Trophoblast cell (in vitro differentiated cells and primary cell): ENCODE measurements at regions not wholly inside any gene's neighbourhood (a gene's known extent, or its start where the extent isn't known, plus 50 kb on each side); places are given as distances from the start of the nearest gene placed in this dataset.

ENCODE experiments used
- DNase-seq, 2 donors: peaks; one replicate each; pipeline ENCODE4 v3.0.0-alpha.2; 2016
- H2AFZ ChIP-seq: 2 replicates; pipeline ENCODE4 v1.6.1; 2013; ENCODE audit warnings: low read length, moderate library complexity, mild to moderate bottlenecking; ENCODE audit not compliant: insufficient read depth, poor library complexity
- H2AK5ac ChIP-seq: 2 replicates; pipeline ENCODE4 v1.6.1; 2013; ENCODE audit warnings: mild to moderate bottlenecking, low read length
- H2BK120ac ChIP-seq: 2 replicates; pipeline ENCODE4 v1.6.1; 2013; ENCODE audit warnings: low read length, mild to moderate bottlenecking, moderate library complexity; ENCODE audit not compliant: insufficient read depth, poor library complexity
- H2BK12ac ChIP-seq: 2 replicates; pipeline ENCODE4 v1.6.1; 2013; ENCODE audit warnings: mild to moderate bottlenecking, low read length, moderate library complexity
- H2BK5ac ChIP-seq: 2 replicates; pipeline ENCODE4 v1.6.1; 2013; ENCODE audit warnings: low read length, low read depth, moderate library complexity, mild to moderate bottlenecking; ENCODE audit not compliant: poor library complexity
- H3K14ac ChIP-seq: 2 replicates; pipeline ENCODE4 v1.6.1; 2013; ENCODE audit warnings: mild to moderate bottlenecking, low read length
- H3K18ac ChIP-seq: 2 replicates; pipeline ENCODE4 v1.6.1; 2013; ENCODE audit warnings: mild to moderate bottlenecking, low read length
- H3K23ac ChIP-seq: 2 replicates; pipeline ENCODE4 v1.6.1; 2013; ENCODE audit warnings: low read length
- H3K27ac ChIP-seq: 2 replicates; pipeline ENCODE4 v1.5.1; 2013; ENCODE audit warnings: low read depth, mild to moderate bottlenecking, inconsistent platforms, low read length, moderate library complexity
- H3K27me3 ChIP-seq: 2 replicates; pipeline ENCODE4 v1.6.1; 2013; ENCODE audit warnings: inconsistent platforms, mild to moderate bottlenecking, low read length, moderate library complexity; ENCODE audit not compliant: insufficient read depth
- H3K36me3 ChIP-seq, 2 experiments: 1 replicate in 1 of 2; 2 replicates in 1 of 2; pipeline ENCODE4 v1.6.1; 2013; ENCODE audit warnings: low read length in 2 of 2, mild to moderate bottlenecking in 2 of 2, moderate library complexity in 1 of 2; ENCODE audit not compliant: insufficient read depth in 2 of 2, control insufficient read depth in 1 of 2
- H3K4ac ChIP-seq: 2 replicates; pipeline ENCODE4 v1.6.1; 2013; ENCODE audit warnings: low read depth, mild to moderate bottlenecking, low read length, moderate library complexity
- H3K4me1 ChIP-seq, 2 experiments: 1 replicate in 1 of 2; 2 replicates in 1 of 2; pipeline ENCODE4 v1.6.1; 2013; ENCODE audit warnings: low read length in 2 of 2, mild to moderate bottlenecking in 2 of 2, moderate library complexity in 1 of 2; ENCODE audit not compliant: insufficient read depth in 2 of 2, control insufficient read depth in 1 of 2
- H3K4me2 ChIP-seq: 2 replicates; pipeline ENCODE4 v1.6.1; 2013; ENCODE audit warnings: inconsistent platforms, mild to moderate bottlenecking, low read length, moderate library complexity
- H3K4me3 ChIP-seq: 2 replicates; pipeline ENCODE4 v1.5.1; 2013; ENCODE audit warnings: mild to moderate bottlenecking, low read depth, low read length, inconsistent platforms
- H3K79me1 ChIP-seq: one replicate; pipeline ENCODE4 v1.6.1; 2013; ENCODE audit warnings: low read length
- H3K79me2 ChIP-seq: 2 replicates; pipeline ENCODE4 v1.6.1; 2013; ENCODE audit warnings: low read length, mild to moderate bottlenecking; ENCODE audit not compliant: control insufficient read depth, insufficient read depth, poor library complexity
- H3K9ac ChIP-seq: 2 replicates; pipeline ENCODE4 v1.6.1; 2013; ENCODE audit warnings: mild to moderate bottlenecking, low read length
- H3K9me3 ChIP-seq: 2 replicates; pipeline ENCODE4 v1.6.1; 2013; ENCODE audit warnings: low read depth, mild to moderate bottlenecking, control low read depth, inconsistent platforms, low read length; ENCODE audit not compliant: insufficient read depth
- H4K12ac ChIP-seq: 2 replicates; pipeline ENCODE4 v1.6.1; 2013; ENCODE audit warnings: low read depth, mild to moderate bottlenecking, low read length, moderate library complexity
- H4K8ac ChIP-seq: 2 replicates; pipeline ENCODE4 v1.6.1; 2013; ENCODE audit warnings: low read depth, mild to moderate bottlenecking, low read length, moderate library complexity
- H4K91ac ChIP-seq: one replicate; pipeline ENCODE4 v1.6.1; 2013; ENCODE audit warnings: low read depth, mild to moderate bottlenecking, low read length, moderate library complexity
- WGBS: extraction: QIAGEN DNeasy Blood & Tissue Kit; methylation state at CpG from one replicate; pipeline ENCODE4 v1.1.7; 2013; ENCODE audit warnings: missing lambda C conversion rate; ENCODE audit not compliant: insufficient read length, insufficient coverage; ENCODE audit errors: extremely low coverage; 5-methylcytosine and 5-hydroxymethylcytosine counted together

DNA sequence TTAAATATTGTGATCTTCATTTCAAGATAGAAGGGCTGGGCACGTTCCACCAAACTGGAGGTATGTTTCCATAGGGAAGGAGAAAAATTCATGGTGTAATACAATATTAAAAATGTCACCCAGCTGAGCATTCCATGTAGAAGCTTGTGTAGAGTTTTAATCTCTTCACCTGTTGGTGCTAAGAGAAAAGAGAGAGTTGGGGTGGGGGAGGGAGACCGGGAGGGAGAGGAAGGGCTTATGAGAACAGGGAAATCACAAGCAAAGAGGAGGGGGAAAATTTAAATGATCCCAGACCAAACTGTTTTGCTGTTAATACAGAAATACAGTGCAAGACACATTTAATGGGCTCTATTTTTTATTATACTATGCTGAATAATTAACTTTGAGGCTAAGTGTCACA lies 345.8 kb downstream of the ZNF536 start:
- Histone ChIP-seq H3K14ac (no peak overlapping the region), H3K18ac (no peak overlapping the region), H2BK120ac (no peak overlapping the region), H3K36me3 (no peaks in the 10 kb centered on the region), H3K4ac (no peak overlapping the region), H3K79me2 (no peaks in the 10 kb centered on the region), H2AFZ (no peak overlapping the region), H3K27me3 (no peaks in the 10 kb centered on the region), H2BK12ac (no peak overlapping the region), H3K27ac (no peak overlapping the region), H3K9ac (no peak overlapping the region), H2AK5ac (no peak overlapping the region), H3K23ac (no peak overlapping the region), H4K8ac (no peak overlapping the region), H3K4me3 (no peak overlapping the region), H3K4me1 (peaks cover 4 to 8% of the 10 kb centered on the region in 2 experiments), H2BK5ac (no peak overlapping the region), H4K91ac (no peak overlapping the region), H3K9me3 (no peaks in the 10 kb centered on the region), H4K12ac (no peak overlapping the region), H3K4me2 (no peak overlapping the region), H3K79me1 (no peaks in the 10 kb centered on the region)
- no peak for DNase-seq
- WGBS: no CpG with 5 or more reads among the region's 2 CpGs

GRCh38 chr19:30717381-30717780 lies 345.2 kb downstream of the ZNF536 start:
- Histone ChIP-seq H4K12ac (no peak overlapping the region), H3K14ac (no peak overlapping the region), H3K4me3 (no peak overlapping the region), H3K27ac (no peak overlapping the region), H2BK5ac (no peak overlapping the region), H3K4me1 (peaks cover 4 to 8% of the 10 kb centered on the region in 2 experiments), H3K27me3 (no peaks in the 10 kb centered on the region), H4K8ac (no peak overlapping the region), H2AK5ac (no peak overlapping the region), H3K9ac (no peak overlapping the region), H3K18ac (no peak overlapping the region), H4K91ac (no peak overlapping the region), H2BK12ac (no peak overlapping the region), H2BK120ac (no peak overlapping the region), H2AFZ (no peak overlapping the region), H3K79me1 (no peaks in the 10 kb centered on the region), H3K4ac (no peak overlapping the region), H3K79me2 (no peaks in the 10 kb centered on the region), H3K23ac (no peak overlapping the region), H3K36me3 (no peaks in the 10 kb centered on the region), H3K4me2 (no peak overlapping the region), H3K9me3 (no peaks in the 10 kb centered on the region)
- DNase-seq: no peak
- WGBS: no CpG with 5 or more reads among the region's 5 CpGs

- no peak overlapping the region for H3K18ac ChIP-seq
- no peaks in the 10 kb centered on the region for H3K27me3 ChIP-seq
- H2BK120ac ChIP-seq: no peak overlapping the region
- H2BK5ac ChIP-seq: no peak overlapping the region
- DNase-seq: no peak
- H3K4me3 ChIP-seq: no peak overlapping the region
- no peaks in the 10 kb centered on the region for H3K9me3 ChIP-seq
- no CpG with 5 or more reads among the region's 7 CpGs for WGBS
- H2BK12ac ChIP-seq: no peak overlapping the region
- no peak overlapping the region for H3K9ac ChIP-seq
- H3K23ac ChIP-seq: no peak overlapping the region
- H2AFZ ChIP-seq: no peak overlapping the region
- no peak overlapping the region for H3K4ac ChIP-seq
- H3K27ac ChIP-seq: no peak overlapping the region
- no peak overlapping the region for H2AK5ac ChIP-seq
- no peak overlapping the region for H3K14ac ChIP-seq
- H3K36me3 ChIP-seq: no peaks in the 10 kb centered on the region
- H3K4me1 ChIP-seq: peaks cover 0 to 7% of the 10 kb centered on the region in 2 experiments
- no peaks in the 10 kb centered on the region for H3K79me1 ChIP-seq
- no peak overlapping the region for H3K4me2 ChIP-seq
- no peak overlapping the region for H4K12ac ChIP-seq
- H4K8ac ChIP-seq: no peak overlapping the region
- no peak overlapping the region for H4K91ac ChIP-seq
- H3K79me2 ChIP-seq: no peaks in the 10 kb centered on the region
Observed at GRCh38 chr19:30712431-30713337, 340.5 kb downstream of the ZNF536 start.

DNA sequence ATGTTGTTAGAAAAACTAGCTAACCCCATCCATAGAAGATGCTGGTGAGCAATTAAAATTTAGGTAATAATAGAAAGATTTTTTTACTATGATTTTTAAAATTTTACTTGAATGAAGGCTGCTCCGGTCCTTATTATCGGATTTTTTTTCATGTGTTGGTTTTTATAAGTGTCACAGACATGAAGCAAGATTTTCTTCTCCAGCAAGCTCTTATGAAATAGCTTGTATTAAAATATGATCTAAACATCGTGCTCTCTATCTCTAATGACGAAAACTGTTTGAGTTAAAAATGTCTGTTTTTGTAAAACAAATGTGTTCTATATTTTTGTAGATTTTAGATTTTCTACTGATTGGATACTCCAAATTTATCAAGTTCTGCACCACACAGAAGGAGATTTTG lies 339.6 kb downstream of the ZNF536 start:
- no CpG with 5 or more reads among the region's 4 CpGs for WGBS
- Histone ChIP-seq H3K9ac (no peak overlapping the region), H3K9me3 (no peaks in the 10 kb centered on the region), H2AK5ac (no peak overlapping the region), H3K4me1 (peaks cover 0 to 7% of the 10 kb centered on the region in 2 experiments), H3K4ac (no peak overlapping the region), H3K18ac (no peak overlapping the region), H3K27ac (no peak overlapping the region), H4K91ac (no peak overlapping the region), H3K36me3 (no peaks in the 10 kb centered on the region), H4K8ac (no peak overlapping the region), H2BK120ac (no peak overlapping the region), H4K12ac (no peak overlapping the region), H2BK12ac (no peak overlapping the region), H3K4me3 (no peak overlapping the region), H2AFZ (no peak overlapping the region), H3K79me1 (no peaks in the 10 kb centered on the region), H3K27me3 (no peaks in the 10 kb centered on the region), H3K23ac (no peak overlapping the region), H3K14ac (no peak overlapping the region), H3K79me2 (no peaks in the 10 kb centered on the region), H2BK5ac (no peak overlapping the region), H3K4me2 (no peak overlapping the region)
- no peak for DNase-seq
